BJ (cell line): ENCODE measurements at regions not wholly inside any gene's neighbourhood (a gene's known extent, or its start where the extent isn't known, plus 50 kb on each side); places are given as distances from the start of the nearest gene placed in this dataset.

Experiments used
- CTCF ChIA-PET: fragments of 350-600 bp; formaldehyde crosslinking; extraction: SDS; loops from one replicate; lab custom pipeline; 2021; ENCODE audit warnings: antibody characterized with exemption, inconsistent platforms; lab: Yijun Ruan, JAX
- POLR2A ChIA-PET: fragments of 300-600 bp; sonication (Branson Sonifier 250); formaldehyde crosslinking; extraction: SDS; loops from one replicate; lab custom pipeline; 2021; ENCODE audit warnings: antibody characterized with exemption; lab: Charles Lee
- DNase-seq: peaks from one replicate; pipeline ENCODE4 v3.0.0-alpha.2; 2011; ENCODE audit warnings: low read depth
- H3K27me3 ChIP-seq: 2 replicates; pipeline ENCODE4 v1.6.0; 2011; ENCODE audit warnings: low read length; ENCODE audit not compliant: control insufficient read depth, insufficient read depth
- H3K36me3 ChIP-seq: 2 replicates; pipeline ENCODE4 v1.5.1; 2011; ENCODE audit warnings: low read length; ENCODE audit not compliant: control insufficient read depth, insufficient read depth
- H3K4me3 ChIP-seq: 2 replicates; pipeline ENCODE4 v1.5.1; 2011; ENCODE audit warnings: low read depth, mild to moderate bottlenecking, control low read depth, low read length
- CTCF ChIP-seq: IDR thresholded peaks from 2 replicates; pipeline ENCODE4 v1.5.1; 2011; ENCODE audit warnings: low read depth, mild to moderate bottlenecking, control low read depth, inconsistent platforms, low read length, moderate library complexity; ENCODE audit not compliant: insufficient read depth

GRCh38 chr17:22463110-22463850 lies 771.0 kb downstream of the KCNJ18 start:
- H3K36me3 ChIP-seq, result no peaks in the 10 kb centered on the region
- no peak overlapping the region for H3K4me3 ChIP-seq
- no peak for DNase-seq
- POLR2A ChIA-PET, result no interaction called here
- CTCF ChIA-PET, result no interaction called here
- TF ChIP-seq CTCF, result no peak
- H3K27me3 ChIP-seq, result no peaks in the 10 kb centered on the region

- Histone ChIP-seq H3K27me3 (no peaks in the 10 kb centered on the region), H3K4me3 (no peak overlapping the region), H3K36me3 (no peaks in the 10 kb centered on the region)
- POLR2A ChIA-PET, result no interaction called here
- DNase-seq, result no peak
- TF ChIP-seq CTCF, result no peak
- CTCF ChIA-PET, result no interaction called here
Measured at GRCh38 chr17:22464041-22464440, 771.7 kb downstream of the KCNJ18 start.

DNA sequence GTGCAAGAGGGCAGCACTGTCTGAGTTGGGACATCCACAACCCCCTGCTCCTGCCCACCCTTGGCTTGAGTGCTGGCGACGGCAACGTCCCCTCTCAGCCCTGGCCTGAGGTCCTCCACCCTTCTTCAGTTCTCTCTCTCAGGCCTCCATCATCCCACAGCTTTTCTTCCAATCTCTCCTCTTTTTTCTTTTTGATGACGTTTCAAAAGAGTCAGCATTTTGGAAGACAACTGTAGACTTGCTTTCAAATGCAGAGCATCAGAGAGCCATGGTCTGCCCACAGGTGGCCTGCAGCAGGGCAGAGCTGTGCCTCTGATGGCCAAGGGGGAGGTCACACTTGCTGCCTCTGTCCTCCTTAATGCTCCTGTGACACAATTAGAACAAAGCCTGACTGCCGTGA lies 775.4 kb downstream of the KCNJ18 start:
- ChIA-PET POLR2A (no interaction called here), CTCF (no interaction called here)
- H3K36me3 ChIP-seq, result no peaks in the 10 kb centered on the region

DNA sequence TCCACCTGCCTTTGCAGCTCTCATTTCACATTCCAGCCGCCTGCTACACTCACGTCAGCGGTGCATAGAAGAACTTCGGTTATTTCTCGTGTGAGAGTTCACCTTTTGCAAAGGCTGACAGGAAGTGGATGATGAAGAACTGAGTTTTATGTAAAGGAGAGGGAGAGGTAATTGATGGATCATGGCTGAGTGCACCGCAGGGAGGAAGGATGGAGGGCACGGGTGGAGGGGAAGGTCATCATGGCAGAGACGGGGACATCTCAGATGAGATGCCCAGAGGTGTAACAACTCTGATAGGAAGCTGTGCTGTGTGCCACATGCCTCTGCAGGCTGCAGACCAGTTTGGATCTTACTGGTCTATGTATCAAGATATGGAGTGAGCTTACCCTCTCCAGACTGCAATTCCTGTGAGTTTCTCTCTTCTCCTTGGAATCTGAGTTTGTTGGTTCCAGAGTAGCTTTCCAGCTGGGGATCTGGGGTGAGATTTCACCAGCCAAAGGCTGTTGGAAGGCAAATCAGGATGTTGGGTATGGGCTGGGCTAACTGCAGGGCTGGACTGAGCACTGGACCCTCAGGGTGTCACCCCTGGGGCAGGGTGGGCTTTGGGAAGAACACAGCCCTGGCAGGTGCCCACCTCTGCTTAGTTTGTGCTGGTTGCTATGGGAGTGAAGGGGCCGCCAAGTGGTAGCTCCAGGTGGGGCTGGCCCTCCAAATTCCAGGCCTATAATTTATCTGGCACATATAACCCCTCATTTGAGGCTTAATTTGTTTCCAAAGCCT lies 777.0 kb downstream of the KCNJ18 start:
- Histone ChIP-seq H3K4me3 (no peak overlapping the region), H3K27me3 (no peaks in the 10 kb centered on the region), H3K36me3 (no peaks in the 10 kb centered on the region)
- ChIA-PET CTCF (no interaction called here), POLR2A (no interaction called here)
- no peak for DNase-seq
- no peak for TF ChIP-seq CTCF

More for the DNA sequence above, 775.4 kb downstream of the KCNJ18 start:
- Histone ChIP-seq H3K27me3 (no peaks in the 10 kb centered on the region), H3K4me3 (no peak overlapping the region)
- no peak for TF ChIP-seq CTCF
- no peak for DNase-seq

DNA sequence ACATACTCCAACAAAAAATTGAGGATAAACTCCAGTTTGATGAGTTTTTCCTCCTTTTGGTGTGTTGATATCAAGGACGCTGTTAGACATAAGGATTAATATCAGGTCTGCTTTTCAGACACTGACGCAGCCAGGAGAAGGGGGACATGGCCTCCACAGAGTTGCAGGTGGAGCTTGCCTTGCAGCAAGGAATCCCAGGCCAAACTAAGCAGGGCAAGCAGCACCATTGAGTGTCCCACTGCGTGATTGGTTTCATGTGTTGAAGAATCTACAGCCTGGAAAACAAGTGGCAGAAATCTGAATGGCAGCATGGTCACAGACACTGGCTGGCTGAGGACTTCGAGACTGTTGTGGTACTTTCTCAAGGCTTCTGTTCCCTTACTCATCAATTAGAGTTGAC lies 777.6 kb downstream of the KCNJ18 start:
- no peak for TF ChIP-seq CTCF
- H3K27me3 ChIP-seq, result no peaks in the 10 kb centered on the region
- H3K4me3 ChIP-seq, result no peak overlapping the region
- H3K36me3 ChIP-seq, result no peaks in the 10 kb centered on the region
- POLR2A ChIA-PET, result no interaction called here
- CTCF ChIA-PET, result no interaction called here
- no peak for DNase-seq
